ENCODE measurements at regions not wholly inside any gene's neighbourhood (a gene's known extent, or its start where the extent isn't known, plus 50 kb on each side); places are given as distances from the start of the nearest gene placed in this dataset.

DNA sequence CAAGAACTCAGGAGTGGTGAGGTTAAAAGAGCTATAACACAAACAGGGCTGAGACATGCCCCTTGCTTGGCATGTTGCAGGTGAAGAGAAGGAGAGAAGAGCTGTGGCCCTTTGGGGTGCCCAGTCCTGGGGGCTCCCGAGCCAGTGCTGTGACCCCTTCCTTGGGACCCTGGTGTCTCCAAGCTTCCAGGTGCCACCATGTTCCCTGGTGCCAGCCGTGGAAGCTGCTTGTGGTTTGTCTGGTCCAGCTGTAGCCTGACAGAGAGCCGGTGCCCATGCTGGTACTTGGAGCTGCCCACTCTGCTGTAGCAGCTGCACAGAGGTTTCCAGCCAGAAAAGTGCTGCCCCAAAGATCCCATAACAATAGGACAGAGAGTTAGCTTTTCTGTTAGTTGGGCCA is 159.2 kb upstream of the SLC38A2 start:
- no peaks in the 10 kb centered on the region for H3K27me3 ChIP-seq (replicated peaks; ENCODE audit: insufficient read depth, low read depth, low read length, poor library complexity)
- BruUV-seq (replicated peaks): no TSS peak
- no peak overlapping the region for H3K4me3 ChIP-seq (ENCODE audit: low read depth, low read length, poor library complexity, severe bottlenecking)
- H3K4me1 ChIP-seq (ENCODE audit: insufficient read depth, low read length, poor library complexity, severe bottlenecking): peaks cover 15% of the 10 kb centered on the region
- POLR2A ChIA-PET (ENCODE audit: low non-redundant PET): no interaction called here
- no peaks in the 10 kb centered on the region for H3K36me3 ChIP-seq (ENCODE audit: insufficient read depth, low read length, poor library complexity, severe bottlenecking)
- no peak for DNase-seq (ENCODE audit: low spot score)
- H3K27ac ChIP-seq (ENCODE audit: low read depth, low read length, poor library complexity, severe bottlenecking): no peak overlapping the region
- TF ChIP-seq EZH2 (IDR thresholded peaks at IDR 0.05; ENCODE audit: borderline replicate concordance, low read depth, low read length, poor library complexity, severe bottlenecking): no peak
- TF ChIP-seq, protein P1, sequence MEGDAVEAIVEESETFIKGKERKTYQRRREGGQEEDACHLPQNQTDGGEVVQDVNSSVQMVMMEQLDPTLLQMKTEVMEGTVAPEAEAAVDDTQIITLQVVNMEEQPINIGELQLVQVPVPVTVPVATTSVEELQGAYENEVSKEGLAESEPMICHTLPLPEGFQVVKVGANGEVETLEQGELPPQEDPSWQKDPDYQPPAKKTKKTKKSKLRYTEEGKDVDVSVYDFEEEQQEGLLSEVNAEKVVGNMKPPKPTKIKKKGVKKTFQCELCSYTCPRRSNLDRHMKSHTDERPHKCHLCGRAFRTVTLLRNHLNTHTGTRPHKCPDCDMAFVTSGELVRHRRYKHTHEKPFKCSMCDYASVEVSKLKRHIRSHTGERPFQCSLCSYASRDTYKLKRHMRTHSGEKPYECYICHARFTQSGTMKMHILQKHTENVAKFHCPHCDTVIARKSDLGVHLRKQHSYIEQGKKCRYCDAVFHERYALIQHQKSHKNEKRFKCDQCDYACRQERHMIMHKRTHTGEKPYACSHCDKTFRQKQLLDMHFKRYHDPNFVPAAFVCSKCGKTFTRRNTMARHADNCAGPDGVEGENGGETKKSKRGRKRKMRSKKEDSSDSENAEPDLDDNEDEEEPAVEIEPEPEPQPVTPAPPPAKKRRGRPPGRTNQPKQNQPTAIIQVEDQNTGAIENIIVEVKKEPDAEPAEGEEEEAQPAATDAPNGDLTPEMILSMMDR (conservative IDR thresholded peaks at IDR 0.05; ENCODE audit: low read depth, low read length): no peak
- H3K9me3 ChIP-seq (ENCODE audit: low read depth, low read length, poor library complexity, severe bottlenecking): no peaks in the 10 kb centered on the region
- CTCF ChIA-PET: no interaction called here
- intact Hi-C loops (cut with micrococcal nuclease; ENCODE audit: unreplicated experiment): no loop called here

DNA sequence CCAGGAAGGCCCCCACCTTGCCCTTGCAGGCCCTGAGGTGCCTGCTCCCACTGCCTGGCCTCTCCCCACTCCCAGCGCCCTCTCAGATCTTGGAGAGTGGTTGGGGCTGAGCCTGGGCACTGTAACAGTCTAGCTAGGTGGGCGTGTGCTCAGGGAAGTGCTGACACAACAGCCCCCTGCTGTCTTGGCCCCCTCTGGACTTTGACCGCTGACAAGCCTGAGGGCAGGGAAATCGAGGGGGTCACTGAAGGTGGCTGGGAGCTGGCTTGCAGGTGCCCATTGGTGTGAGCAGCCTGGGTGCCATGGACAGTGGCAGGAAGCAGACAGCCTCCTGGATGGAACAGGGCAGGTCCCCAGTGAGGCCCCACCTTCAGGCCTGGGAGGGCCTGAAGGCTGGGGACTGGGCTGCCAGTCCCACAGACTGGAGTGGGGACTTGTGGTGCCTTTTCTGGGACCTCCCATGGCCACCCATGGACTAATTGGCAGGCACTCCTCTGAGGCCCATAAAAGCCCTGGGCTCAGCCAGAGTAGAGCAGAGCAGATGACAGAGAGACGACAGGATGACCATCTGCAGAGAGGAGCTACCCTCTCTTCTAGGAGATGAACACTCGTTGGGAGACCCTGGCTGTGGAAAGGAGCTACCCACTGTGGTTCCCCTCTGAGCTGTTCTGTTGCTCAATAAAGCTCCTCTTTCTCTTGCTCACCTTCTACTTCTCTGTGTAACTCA is 158.6 kb upstream of the SLC38A2 start:
- no peak for TF ChIP-seq EZH2 (IDR thresholded peaks at IDR 0.05; ENCODE audit: borderline replicate concordance, low read depth, low read length, poor library complexity, severe bottlenecking)
- TF ChIP-seq, protein P1 (conservative IDR thresholded peaks at IDR 0.05; ENCODE audit: low read depth, low read length): no peak
- BruUV-seq (replicated peaks): no TSS peak
- no peak overlapping the region for H3K27ac ChIP-seq (ENCODE audit: low read depth, low read length, poor library complexity, severe bottlenecking)
- H3K4me3 ChIP-seq (ENCODE audit: low read depth, low read length, poor library complexity, severe bottlenecking): no peak overlapping the region
- H3K27me3 ChIP-seq (replicated peaks; ENCODE audit: insufficient read depth, low read depth, low read length, poor library complexity): no peaks in the 10 kb centered on the region
- peaks cover 15% of the 10 kb centered on the region for H3K4me1 ChIP-seq (ENCODE audit: insufficient read depth, low read length, poor library complexity, severe bottlenecking)
- intact Hi-C loops (cut with micrococcal nuclease; ENCODE audit: unreplicated experiment): no loop called here
- no peaks in the 10 kb centered on the region for H3K36me3 ChIP-seq (ENCODE audit: insufficient read depth, low read length, poor library complexity, severe bottlenecking)
- DNase-seq (ENCODE audit: low spot score): no peak
- CTCF ChIA-PET: no interaction called here
- no peaks in the 10 kb centered on the region for H3K9me3 ChIP-seq (ENCODE audit: low read depth, low read length, poor library complexity, severe bottlenecking)
- POLR2A ChIA-PET (ENCODE audit: low non-redundant PET): no interaction called here

DNA sequence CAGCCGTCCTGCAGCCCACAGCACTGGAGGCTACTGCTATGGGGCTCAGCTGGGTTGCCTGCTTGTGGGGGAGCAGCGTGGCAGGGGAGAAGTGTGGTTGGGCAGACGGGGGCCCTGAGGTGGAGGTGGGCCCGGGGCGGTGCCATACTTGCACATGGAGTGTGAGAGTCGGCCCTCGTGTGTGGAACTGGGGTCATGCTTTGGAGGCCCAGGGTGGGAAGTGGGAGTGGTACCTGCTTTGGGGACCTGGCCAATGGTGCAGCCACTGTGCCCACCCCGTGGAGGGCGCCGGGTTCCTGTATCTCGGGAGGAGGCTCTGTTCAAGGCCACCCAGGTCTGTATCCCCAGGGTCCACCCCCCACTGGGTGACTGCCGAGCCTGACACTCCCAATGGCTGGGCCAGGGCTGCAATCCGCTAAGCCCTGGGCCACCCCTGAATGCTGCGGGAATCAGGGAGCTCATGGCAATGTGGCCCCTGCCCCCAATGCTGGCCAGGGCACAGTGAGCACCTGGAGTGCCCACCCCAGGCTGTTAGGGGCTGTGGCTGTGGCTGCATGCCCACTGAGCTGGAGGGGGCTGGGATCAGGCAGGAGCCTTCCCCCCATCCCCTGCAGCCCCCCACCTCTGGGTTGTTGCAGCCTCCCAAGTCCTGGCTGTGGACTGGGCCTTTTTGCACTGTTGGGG is 157.9 kb upstream of the SLC38A2 start:
- CTCF ChIA-PET: no interaction called here
- H3K27ac ChIP-seq (ENCODE audit: low read depth, low read length, poor library complexity, severe bottlenecking): no peak overlapping the region
- H3K4me3 ChIP-seq (ENCODE audit: low read depth, low read length, poor library complexity, severe bottlenecking): no peak overlapping the region
- no peak for DNase-seq (ENCODE audit: low spot score)
- peaks cover 15% of the 10 kb centered on the region for H3K4me1 ChIP-seq (ENCODE audit: insufficient read depth, low read length, poor library complexity, severe bottlenecking)
- no peaks in the 10 kb centered on the region for H3K27me3 ChIP-seq (replicated peaks; ENCODE audit: insufficient read depth, low read depth, low read length, poor library complexity)
- TF ChIP-seq, protein P1 (conservative IDR thresholded peaks at IDR 0.05; ENCODE audit: low read depth, low read length): no peak
- TF ChIP-seq EZH2 (IDR thresholded peaks at IDR 0.05; ENCODE audit: borderline replicate concordance, low read depth, low read length, poor library complexity, severe bottlenecking): no peak
- BruUV-seq (replicated peaks): no TSS peak
- intact Hi-C loops (cut with micrococcal nuclease; ENCODE audit: unreplicated experiment): no loop called here
- H3K9me3 ChIP-seq (ENCODE audit: low read depth, low read length, poor library complexity, severe bottlenecking): no peaks in the 10 kb centered on the region
- POLR2A ChIA-PET (ENCODE audit: low non-redundant PET): no interaction called here
- H3K36me3 ChIP-seq (ENCODE audit: insufficient read depth, low read length, poor library complexity, severe bottlenecking): no peaks in the 10 kb centered on the region
